Activated CD8-positive, alpha-beta T cell treated with anti-CD3 and anti-CD28 coated beads for 36 hours (primary cell): ENCODE measurements at regions not wholly inside any gene's neighbourhood (a gene's known extent, or its start where the extent isn't known, plus 50 kb on each side); places are given as distances from the start of the nearest gene placed in this dataset.

ENCODE experiments used
- ATAC-seq: fragments of 200-7000 bp; cut with Tn5 transposase; one replicate; pipeline ENCODE4 v1.10.0; 2021; ENCODE audit warnings: mild to moderate bottlenecking, moderate library complexity
- CTCF ChIA-PET: fragments of 350-600 bp; sonication (Branson Sonifier 250); formaldehyde crosslinking; loops from one replicate; lab custom pipeline; 2021; ENCODE audit warnings: antibody characterized with exemption; lab: Charles Lee
- POLR2A ChIA-PET: fragments of 350-600 bp; sonication (Branson Sonifier 250); formaldehyde crosslinking; loops from one replicate; lab custom pipeline; 2021; ENCODE audit warnings: antibody characterized with exemption; lab: Charles Lee
- DNase-seq: peaks from one replicate; pipeline ENCODE4 v3.0.0-alpha.2; 2020
- H3K27ac Mint-ChIP-seq: one replicate; pipeline ENCODE4 v1.8.0; 2021; ENCODE audit warnings: mild to moderate bottlenecking, mixed read lengths
- H3K27me3 Mint-ChIP-seq: one replicate; pipeline ENCODE4 v1.8.0; 2021; ENCODE audit warnings: mixed read lengths
- H3K36me3 Mint-ChIP-seq: one replicate; pipeline ENCODE4 v1.8.0; 2021; ENCODE audit warnings: low read depth, mixed read lengths
- H3K4me1 Mint-ChIP-seq: one replicate; pipeline ENCODE4 v1.8.0; 2021; ENCODE audit warnings: low read depth, mixed read lengths
- H3K4me3 Mint-ChIP-seq: one replicate; pipeline ENCODE4 v1.8.0; 2021; ENCODE audit warnings: mild to moderate bottlenecking, moderate library complexity, mixed read lengths
- H3K9me3 Mint-ChIP-seq: one replicate; pipeline ENCODE4 v1.8.0; 2021; ENCODE audit warnings: mixed read lengths
- intact Hi-C: fragments of 100-400 bp; cut with micrococcal nuclease; formaldehyde crosslinking; loops from one replicate; pipeline ENCODE4 v1.10.0; 2022
- TF ChIP-seq, protein P1 (sequence below): fragments of 200-600 bp; IDR thresholded peaks from one replicate; pipeline ENCODE4 v1.8.0; 2022; ENCODE audit warnings: antibody characterized with exemption, mild to moderate bottlenecking

GRCh38 chr9:111250875-111251842 is 78.9 kb downstream of the OR2K2 start:
- H3K27me3 Mint-ChIP-seq = no peaks in the 10 kb centered on the region
- CTCF ChIA-PET = no interaction called here

GRCh38 chr9:111237447-111237846 is 92.6 kb downstream of the OR2K2 start:
- TF ChIP-seq, protein P1, sequence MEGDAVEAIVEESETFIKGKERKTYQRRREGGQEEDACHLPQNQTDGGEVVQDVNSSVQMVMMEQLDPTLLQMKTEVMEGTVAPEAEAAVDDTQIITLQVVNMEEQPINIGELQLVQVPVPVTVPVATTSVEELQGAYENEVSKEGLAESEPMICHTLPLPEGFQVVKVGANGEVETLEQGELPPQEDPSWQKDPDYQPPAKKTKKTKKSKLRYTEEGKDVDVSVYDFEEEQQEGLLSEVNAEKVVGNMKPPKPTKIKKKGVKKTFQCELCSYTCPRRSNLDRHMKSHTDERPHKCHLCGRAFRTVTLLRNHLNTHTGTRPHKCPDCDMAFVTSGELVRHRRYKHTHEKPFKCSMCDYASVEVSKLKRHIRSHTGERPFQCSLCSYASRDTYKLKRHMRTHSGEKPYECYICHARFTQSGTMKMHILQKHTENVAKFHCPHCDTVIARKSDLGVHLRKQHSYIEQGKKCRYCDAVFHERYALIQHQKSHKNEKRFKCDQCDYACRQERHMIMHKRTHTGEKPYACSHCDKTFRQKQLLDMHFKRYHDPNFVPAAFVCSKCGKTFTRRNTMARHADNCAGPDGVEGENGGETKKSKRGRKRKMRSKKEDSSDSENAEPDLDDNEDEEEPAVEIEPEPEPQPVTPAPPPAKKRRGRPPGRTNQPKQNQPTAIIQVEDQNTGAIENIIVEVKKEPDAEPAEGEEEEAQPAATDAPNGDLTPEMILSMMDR = no peak
- Mint-ChIP-seq H3K4me1 (no peaks in the 10 kb centered on the region), H3K4me3 (no peak overlapping the region), H3K36me3 (no peaks in the 10 kb centered on the region), H3K27me3 (no peaks in the 10 kb centered on the region), H3K27ac (no peak overlapping the region), H3K9me3 (no peaks in the 10 kb centered on the region)
- intact Hi-C loops = no loop called here
- ChIA-PET CTCF (no interaction called here), POLR2A (interaction anchor here (0.8 kb wide), 1 partner anchor 298 kb away, joined by 3 read pairs; no protein-coding TSS in a partner anchor)
- ATAC-seq (no peak), DNase-seq (no peak)

More at GRCh38 chr9:111250875-111251842, 78.9 kb downstream of the OR2K2 start:
- no peaks in the 10 kb centered on the region for H3K9me3 Mint-ChIP-seq
- ATAC-seq = no peak
- no peak for DNase-seq
- no peaks in the 10 kb centered on the region for H3K36me3 Mint-ChIP-seq
- no peaks in the 10 kb centered on the region for H3K4me1 Mint-ChIP-seq
- no peak overlapping the region for H3K27ac Mint-ChIP-seq
- intact Hi-C loops = no loop called here
- no peak overlapping the region for H3K4me3 Mint-ChIP-seq
- POLR2A ChIA-PET = no interaction called here
- TF ChIP-seq, protein P1 = no peak

DNA sequence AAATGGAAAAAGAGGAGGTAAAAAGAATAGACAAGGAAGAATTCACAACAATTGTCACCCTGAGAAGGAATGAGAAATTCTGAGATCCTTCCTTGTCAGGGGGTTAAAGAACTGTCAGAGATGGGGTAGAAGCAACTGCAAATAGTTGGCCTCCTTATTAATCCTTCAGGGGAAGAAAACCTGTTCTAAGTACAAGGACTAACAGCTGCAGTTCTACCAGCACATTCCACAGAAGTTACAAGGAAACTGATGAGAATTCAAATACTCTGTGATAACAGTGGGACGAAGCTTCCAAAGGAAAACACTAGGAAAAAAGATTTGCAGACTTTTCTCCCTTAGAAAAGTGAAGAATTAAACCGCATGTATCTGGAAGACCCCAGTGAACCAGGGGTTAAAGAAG is 93.7 kb downstream of the OR2K2 start:
- TF ChIP-seq, protein P1 = no peak
- POLR2A ChIA-PET = no interaction called here
- CTCF ChIA-PET = no interaction called here
- ATAC-seq (no peak), DNase-seq (no peak)
- no peaks in the 10 kb centered on the region for H3K27me3 Mint-ChIP-seq
- H3K9me3 Mint-ChIP-seq = no peaks in the 10 kb centered on the region
- intact Hi-C loops = no loop called here
- H3K36me3 Mint-ChIP-seq = no peaks in the 10 kb centered on the region
- no peak overlapping the region for H3K27ac Mint-ChIP-seq
- no peaks in the 10 kb centered on the region for H3K4me1 Mint-ChIP-seq
- no peak overlapping the region for H3K4me3 Mint-ChIP-seq

DNA sequence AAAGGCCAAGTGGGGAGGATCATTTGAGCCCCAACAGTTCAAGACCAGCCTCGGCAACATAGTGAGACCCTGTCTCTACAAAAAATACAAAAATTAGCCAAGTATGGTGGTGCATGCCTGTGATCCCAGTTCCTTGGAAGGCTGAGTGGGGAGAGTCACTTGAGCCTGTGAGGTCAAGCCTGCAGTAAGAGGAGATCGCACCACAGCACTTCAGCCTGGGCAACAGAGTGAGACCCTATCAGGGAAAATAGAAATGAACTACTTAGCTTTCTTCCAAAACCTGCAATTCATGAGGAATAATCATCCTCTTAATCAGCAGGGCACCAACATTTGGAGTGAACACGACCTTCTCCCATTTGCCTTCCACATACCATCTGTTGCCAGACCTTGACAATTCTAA is 96.1 kb downstream of the OR2K2 start:
- H3K4me1 Mint-ChIP-seq = no peaks in the 10 kb centered on the region
- DNase-seq (no peak), ATAC-seq (no peak)
- ChIA-PET CTCF (no interaction called here), POLR2A (no interaction called here)
- no peaks in the 10 kb centered on the region for H3K27me3 Mint-ChIP-seq
- H3K9me3 Mint-ChIP-seq = no peaks in the 10 kb centered on the region
- TF ChIP-seq, protein P1 = no peak
- H3K36me3 Mint-ChIP-seq = no peaks in the 10 kb centered on the region
- H3K4me3 Mint-ChIP-seq = no peak overlapping the region
- H3K27ac Mint-ChIP-seq = no peak overlapping the region
- intact Hi-C loops = no loop called here
